GM23338 (cell line): ENCODE measurements at regions not wholly inside any gene's neighbourhood (a gene's known extent, or its start where the extent isn't known, plus 50 kb on each side); places are given as distances from the start of the nearest gene placed in this dataset.

ENCODE experiments used
- ATAC-seq: fragments of 200-7000 bp; cut with Tn5 transposase; 3 replicates; pipeline ENCODE4 v1.9.1; 2020
- DNase-seq: peaks from one replicate; pipeline ENCODE4 v3.0.0-alpha.2; 2015; ENCODE audit warnings: low spot score
- H2AFZ ChIP-seq: fragments of 200-600 bp; sonication (generic); 2 replicates; pipeline ENCODE4 v1.8.0; 2016; ENCODE audit warnings: antibody characterized with exemption, mild to moderate bottlenecking, moderate library complexity
- H3F3A ChIP-seq: fragments of 200-600 bp; sonication (generic); replicated peaks from 2 replicates; pipeline ENCODE4 v1.8.0; 2017; ENCODE audit warnings: antibody characterized with exemption, mixed run types, low read depth
- H3K27ac ChIP-seq: fragments of 200-600 bp; sonication (generic); 2 replicates; pipeline ENCODE4 v1.6.1; 2016; ENCODE audit warnings: low read depth
- H3K27me3 ChIP-seq: fragments of 200-600 bp; sonication (generic); 2 replicates; pipeline ENCODE4 v1.8.0; 2016; ENCODE audit warnings: mild to moderate bottlenecking, mixed run types, moderate library complexity; ENCODE audit not compliant: insufficient read depth
- H3K36me3 ChIP-seq: fragments of 200-600 bp; sonication (generic); 2 replicates; pipeline ENCODE4 v1.8.0; 2016; ENCODE audit warnings: mild to moderate bottlenecking; ENCODE audit not compliant: insufficient read depth
- H3K4me1 ChIP-seq: fragments of 200-600 bp; sonication (generic); 2 replicates; pipeline ENCODE4 v1.8.0; 2016; ENCODE audit warnings: mild to moderate bottlenecking, moderate library complexity; ENCODE audit not compliant: insufficient read depth
- H3K4me2 ChIP-seq: fragments of 200-600 bp; sonication (generic); 2 replicates; pipeline ENCODE4 v1.7.1; 2017; ENCODE audit warnings: mixed run types
- H3K4me3 ChIP-seq: fragments of 200-600 bp; sonication (generic); 2 replicates; pipeline ENCODE4 v1.6.1; 2016; ENCODE audit warnings: mixed run types
- H3K79me2 ChIP-seq: fragments of 200-600 bp; sonication (generic); replicated peaks from 2 replicates; pipeline ENCODE4 v1.8.0; 2017; ENCODE audit warnings: mild to moderate bottlenecking; ENCODE audit not compliant: insufficient read depth
- H3K9me2 ChIP-seq: fragments of 200-600 bp; sonication (generic); 2 replicates; pipeline ENCODE4 v1.8.0; 2017; ENCODE audit not compliant: insufficient read depth
- H4K20me1 ChIP-seq: fragments of 200-600 bp; sonication (generic); replicated peaks from 2 replicates; pipeline ENCODE4 v1.8.0; 2017; ENCODE audit warnings: mild to moderate bottlenecking; ENCODE audit not compliant: insufficient read depth
- H3K27ac Mint-ChIP-seq: 2 replicates; pipeline ENCODE4 v1.8.0; 2020; ENCODE audit warnings: inconsistent platforms, mild to moderate bottlenecking, moderate library complexity, mixed read lengths
- H3K27me3 Mint-ChIP-seq: 3 replicates; pipeline ENCODE4 v1.8.0; 2022; ENCODE audit warnings: low read depth, mild to moderate bottlenecking, moderate library complexity, mixed read lengths, inconsistent platforms; ENCODE audit not compliant: insufficient read depth, poor library complexity
- H3K36me3 Mint-ChIP-seq: 3 replicates; pipeline ENCODE4 v1.8.0; 2021; ENCODE audit warnings: low read depth, mild to moderate bottlenecking, inconsistent platforms, moderate library complexity, mixed read lengths
- H3K4me1 Mint-ChIP-seq: 3 replicates; pipeline ENCODE4 v1.8.0; 2020; ENCODE audit warnings: mild to moderate bottlenecking, inconsistent platforms, mixed read lengths
- H3K4me3 Mint-ChIP-seq: 3 replicates; pipeline ENCODE4 v1.8.0; 2021; ENCODE audit warnings: moderate library complexity, mild to moderate bottlenecking, inconsistent platforms, mixed read lengths
- H3K9me3 Mint-ChIP-seq: 3 replicates; pipeline ENCODE4 v1.8.0; 2020; ENCODE audit warnings: moderate library complexity, mild to moderate bottlenecking, inconsistent platforms, mixed read lengths
- CREB1 ChIP-seq: fragments of 250-450 bp; sonication (Bioruptor Pico); IDR thresholded peaks from 2 replicates; pipeline ENCODE4 v1.5.0; 2020; ENCODE audit warnings: low read depth, mild to moderate bottlenecking, moderate library complexity
- CTCF ChIP-seq, 2 experiments: fragments of 200-600 bp in 1 of 2; sonication (generic) in 1 of 2; conservative IDR thresholded peaks; 2 replicates each; pipeline versions ENCODE4 v1.5.1 to v1.6.1; 2016 to 2017; ENCODE audit warnings: antibody characterized with exemption in 2 of 2, low read depth in 2 of 2, mild to moderate bottlenecking in 2 of 2, moderate library complexity in 1 of 2
- ETS1 ChIP-seq: IDR thresholded peaks from 2 replicates; pipeline ENCODE4 v1.6.1; 2016; ENCODE audit warnings: antibody characterized with exemption
- EZH2 ChIP-seq: fragments of 200-600 bp; sonication (generic); IDR thresholded peaks from one replicate; pipeline ENCODE4 v1.8.0; 2017; ENCODE audit warnings: antibody characterized with exemption, mild to moderate bottlenecking, low read depth; ENCODE audit not compliant: unreplicated experiment
- EZH2phosphoT487 ChIP-seq: fragments of 200-600 bp; sonication (generic); IDR thresholded peaks from one replicate; pipeline ENCODE4 v1.8.1; 2018; ENCODE audit warnings: antibody characterized with exemption; ENCODE audit not compliant: unreplicated experiment
- JUNB ChIP-seq: IDR thresholded peaks from one replicate; pipeline ENCODE4 v1.6.1; 2016; ENCODE audit warnings: antibody characterized with exemption; ENCODE audit not compliant: unreplicated experiment
- NANOG ChIP-seq: IDR thresholded peaks from 2 replicates; pipeline ENCODE4 v1.6.1; 2016; ENCODE audit warnings: antibody characterized with exemption, borderline replicate concordance
- POLR2AphosphoS5 ChIP-seq: IDR thresholded peaks from 2 replicates; pipeline ENCODE4 v1.6.1; 2016; ENCODE audit warnings: antibody characterized with exemption, low read depth
- REST ChIP-seq: IDR thresholded peaks from one replicate; pipeline ENCODE4 v1.6.1; 2018; ENCODE audit warnings: antibody characterized with exemption; ENCODE audit not compliant: unreplicated experiment
- STAT1 ChIP-seq: IDR thresholded peaks from one replicate; pipeline ENCODE4 v1.6.1; 2016; ENCODE audit warnings: antibody characterized with exemption; ENCODE audit not compliant: unreplicated experiment
- ZNF114 ChIP-seq: fragments of 250-450 bp; sonication (Bioruptor Pico); IDR thresholded peaks from 2 replicates; pipeline ENCODE4 v1.5.0; 2020; ENCODE audit warnings: mild to moderate bottlenecking, moderate library complexity
- ZNF331 ChIP-seq: fragments of 250-450 bp; sonication (Bioruptor Pico); IDR thresholded peaks from 2 replicates; pipeline ENCODE4 v1.5.0; 2020; ENCODE audit warnings: low read depth, mild to moderate bottlenecking, moderate library complexity
- ZNF462 ChIP-seq: fragments of 250-450 bp; sonication (Bioruptor Pico); IDR thresholded peaks from 2 replicates; pipeline ENCODE4 v1.5.0; 2020; ENCODE audit warnings: mild to moderate bottlenecking, moderate library complexity

- H3K9me3 Mint-ChIP-seq, result no peaks in the 10 kb centered on the region
- no peak overlapping the region for H3K4me3 ChIP-seq
- peaks cover 5% of the 10 kb centered on the region; the same call in 1 of the 2 replicates for H3K4me1 ChIP-seq
- H4K20me1 ChIP-seq, result no peaks in the 10 kb centered on the region
- no peak overlapping the region for H2AFZ ChIP-seq
- TF ChIP-seq ZNF462 (CRISPR knock-in tag) (no peak), JUNB (no peak), CTCF (conservative IDR thresholded peaks at IDR 0.05; ENCODE audit: low read depth in 2 of 2) (no peak), STAT1 (no peak), EZH2phosphoT487 (no peak), NANOG (no peak), POLR2AphosphoS5 (no peak), EZH2 (no peak), ETS1 (no peak), ZNF331 (CRISPR knock-in tag) (no peak), CREB1 (CRISPR knock-in tag) (no peak), ZNF114 (no peak), REST (no peak)
- no peaks in the 10 kb centered on the region for H3K79me2 ChIP-seq
- H3K27me3 ChIP-seq, result no peaks in the 10 kb centered on the region
- H3K4me2 ChIP-seq, result peak overlapping the region; percentile 21; the same call in 1 of the 2 replicates
- no peak overlapping the region for H3K27ac ChIP-seq
- no peaks in the 10 kb centered on the region; the same call in 1 of the 3 replicates for H3K36me3 Mint-ChIP-seq
- H3K4me1 Mint-ChIP-seq, result peaks cover 11% of the 10 kb centered on the region
- no peaks in the 10 kb centered on the region for H3K36me3 ChIP-seq
- 0 out of 2 replicates have a peak, but pooled peaks cover 9% of the 10 kb centered on the region for H3K9me2 ChIP-seq
- peaks cover 5% of the 10 kb centered on the region for H3K27me3 Mint-ChIP-seq
- peak overlapping the region; percentile 69 for H3K27ac Mint-ChIP-seq
- DNase-seq (peak; percentile 24), ATAC-seq (no peak; the same call in 1 of the 3 replicates)
- no peak overlapping the region for H3K4me3 Mint-ChIP-seq
- no peaks in the 10 kb centered on the region for H3F3A ChIP-seq
Observed at GRCh38 chr2:34961822-34962221, 1362.7 kb upstream of the FAM98A start.
